ENCODE measurements at regions not wholly inside any gene's neighbourhood (a gene's known extent, or its start where the extent isn't known, plus 50 kb on each side); places are given as distances from the start of the nearest gene placed in this dataset.

- intact Hi-C loops (cut with DNase I): no loop called here
- Histone ChIP-seq H3K27ac (no peak overlapping the region), H3K4me3 (no peak overlapping the region), H3K4me1 (no peaks in the 10 kb centered on the region), H3K9me3 (peaks cover 6% of the 10 kb centered on the region), H3K27me3 (ENCODE audit: low read depth) (no peaks in the 10 kb centered on the region), H3K36me3 (no peaks in the 10 kb centered on the region)
- TF ChIP-seq, protein P1, sequence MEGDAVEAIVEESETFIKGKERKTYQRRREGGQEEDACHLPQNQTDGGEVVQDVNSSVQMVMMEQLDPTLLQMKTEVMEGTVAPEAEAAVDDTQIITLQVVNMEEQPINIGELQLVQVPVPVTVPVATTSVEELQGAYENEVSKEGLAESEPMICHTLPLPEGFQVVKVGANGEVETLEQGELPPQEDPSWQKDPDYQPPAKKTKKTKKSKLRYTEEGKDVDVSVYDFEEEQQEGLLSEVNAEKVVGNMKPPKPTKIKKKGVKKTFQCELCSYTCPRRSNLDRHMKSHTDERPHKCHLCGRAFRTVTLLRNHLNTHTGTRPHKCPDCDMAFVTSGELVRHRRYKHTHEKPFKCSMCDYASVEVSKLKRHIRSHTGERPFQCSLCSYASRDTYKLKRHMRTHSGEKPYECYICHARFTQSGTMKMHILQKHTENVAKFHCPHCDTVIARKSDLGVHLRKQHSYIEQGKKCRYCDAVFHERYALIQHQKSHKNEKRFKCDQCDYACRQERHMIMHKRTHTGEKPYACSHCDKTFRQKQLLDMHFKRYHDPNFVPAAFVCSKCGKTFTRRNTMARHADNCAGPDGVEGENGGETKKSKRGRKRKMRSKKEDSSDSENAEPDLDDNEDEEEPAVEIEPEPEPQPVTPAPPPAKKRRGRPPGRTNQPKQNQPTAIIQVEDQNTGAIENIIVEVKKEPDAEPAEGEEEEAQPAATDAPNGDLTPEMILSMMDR (IDR thresholded peaks at IDR 0.05): no peak
- no peak for DNase-seq
- no peak for ATAC-seq
These were observed 99.4 kb downstream of the APIP start for GRCh38 chr11:34816698-34817213.

- Histone ChIP-seq H3K4me3 (no peak overlapping the region), H3K27me3 (ENCODE audit: low read depth) (no peaks in the 10 kb centered on the region), H3K36me3 (no peaks in the 10 kb centered on the region), H3K4me1 (no peaks in the 10 kb centered on the region), H3K9me3 (peaks cover 6% of the 10 kb centered on the region), H3K27ac (no peak overlapping the region)
- DNase-seq (no peak), ATAC-seq (no peak)
- intact Hi-C loops (cut with DNase I): no loop called here
- TF ChIP-seq, protein P1 (IDR thresholded peaks at IDR 0.05): no peak
These were observed 103.1 kb downstream of the APIP start for GRCh38 chr11:34812905-34813576.

DNA sequence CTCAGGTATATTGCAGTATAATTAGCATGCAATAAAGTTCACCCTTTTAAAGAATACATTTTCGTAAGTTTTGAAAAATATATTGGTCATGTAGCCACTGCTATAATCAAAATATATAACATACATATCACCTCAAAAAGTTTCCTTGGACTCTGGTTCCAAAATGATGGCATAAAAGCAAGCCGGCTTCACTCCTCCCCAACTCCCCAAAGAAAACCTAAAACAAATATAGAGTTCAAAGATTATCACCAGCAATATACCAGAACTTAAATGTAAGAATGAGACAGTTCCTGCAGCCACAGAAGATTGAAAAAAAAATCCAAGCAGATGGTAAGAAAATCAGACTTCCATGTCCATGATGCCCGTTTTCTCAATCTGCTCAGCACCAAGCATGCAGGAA, 104.3 kb downstream of the APIP start:
- Histone ChIP-seq H3K36me3 (no peaks in the 10 kb centered on the region), H3K27me3 (ENCODE audit: low read depth) (no peaks in the 10 kb centered on the region), H3K27ac (no peak overlapping the region), H3K9me3 (peaks cover 6% of the 10 kb centered on the region), H3K4me1 (no peaks in the 10 kb centered on the region), H3K4me3 (no peak overlapping the region)
- no peak for DNase-seq
- ATAC-seq: no peak
- TF ChIP-seq, protein P1 (IDR thresholded peaks at IDR 0.05): no peak
- intact Hi-C loops (cut with DNase I): no loop called here

DNA sequence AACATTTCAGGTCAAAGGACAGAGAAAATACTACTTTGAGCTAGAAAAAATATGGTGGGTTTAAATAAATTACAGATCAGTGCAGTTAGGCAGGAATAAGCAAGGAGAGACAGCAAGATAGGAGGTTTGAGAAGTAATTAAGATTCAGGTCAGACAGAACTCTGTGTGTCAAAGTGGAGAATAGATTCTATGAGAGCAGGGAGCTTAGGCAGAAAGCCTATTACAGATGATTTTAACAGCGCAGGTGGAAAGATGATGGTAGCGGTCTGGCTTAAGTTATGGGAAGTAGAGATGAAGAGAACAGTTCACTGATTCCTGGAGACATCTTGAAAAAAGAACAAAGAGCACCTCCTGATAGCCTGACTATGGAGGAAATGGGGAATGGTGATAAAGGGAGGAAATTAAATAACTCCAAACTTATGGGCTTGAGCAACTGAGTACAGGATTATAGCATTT, 106.0 kb downstream of the APIP start:
- TF ChIP-seq, protein P1 (IDR thresholded peaks at IDR 0.05): no peak
- Histone ChIP-seq H3K4me1 (no peaks in the 10 kb centered on the region), H3K4me3 (no peak overlapping the region), H3K27me3 (ENCODE audit: low read depth) (no peaks in the 10 kb centered on the region), H3K36me3 (no peaks in the 10 kb centered on the region), H3K27ac (no peak overlapping the region), H3K9me3 (peaks cover 6% of the 10 kb centered on the region)
- DNase-seq: no peak
- no peak for ATAC-seq
- intact Hi-C loops (cut with DNase I): no loop called here

GRCh38 chr11:34809191-34810106, 106.7 kb downstream of the APIP start:
- peaks cover 6% of the 10 kb centered on the region for H3K9me3 ChIP-seq
- DNase-seq: no peak
- ATAC-seq: no peak
- no peaks in the 10 kb centered on the region for H3K27me3 ChIP-seq (ENCODE audit: low read depth)
- TF ChIP-seq, protein P1 (IDR thresholded peaks at IDR 0.05): no peak
- intact Hi-C loops (cut with DNase I): no loop called here
- H3K4me1 ChIP-seq: no peaks in the 10 kb centered on the region
- H3K36me3 ChIP-seq: no peaks in the 10 kb centered on the region
- H3K27ac ChIP-seq: no peak overlapping the region
- H3K4me3 ChIP-seq: no peak overlapping the region

Measured in lower lobe of right lung (tissue), 2 donors.